HepG2 (cell line): ENCODE measurements at regions not wholly inside any gene's neighbourhood (a gene's known extent, or its start where the extent isn't known, plus 50 kb on each side); places are given as distances from the start of the nearest gene placed in this dataset.

Source experiments
- ATAC-seq: fragments of 200-7000 bp; cut with Tn5 transposase; 3 replicates; pipeline ENCODE4 v1.9.1; 2020; ENCODE audit warnings: mild to moderate bottlenecking, moderate library complexity
- BruUV-seq: library from RNA; stranded (reverse); fragments of 400-500 nt; replicated peaks from 2 replicates; lab custom pipeline; 2021; lab: Mats Ljungman, UMichigan
- CTCF ChIA-PET: fragments of 300-600 bp; formaldehyde crosslinking; extraction: SDS; loops from one replicate; lab custom pipeline; 2021; ENCODE audit warnings: low total read pairs, inconsistent platforms, low intra/inter-chr PET ratio; lab: Yijun Ruan, JAX
- POLR2A ChIA-PET: fragments of 350-600 bp; sonication (Branson Sonifier 250); formaldehyde crosslinking; loops from one replicate; lab custom pipeline; 2020; ENCODE audit warnings: antibody characterized with exemption, inconsistent platforms; lab: Yijun Ruan, JAX
- DNase-seq: peaks from one replicate; pipeline ENCODE4 v3.0.0-alpha.2; 2015; ENCODE audit warnings: low spot score
- FAIRE-seq: peaks from 3 replicates; lab custom pipeline; 2011; peaks lifted over from hg19 to GRCh38; lab: Jason Lieb, UNC
- H2AFZ ChIP-seq: one replicate; pipeline ENCODE4 v1.6.1; 2011; ENCODE audit warnings: low read length, inconsistent platforms
- H3K27ac ChIP-seq: fragments of 300-600 bp; 3 replicates; pipeline ENCODE4 v1.8.0; 2011; ENCODE audit warnings: mixed run types, mild to moderate bottlenecking, mixed read lengths, low read length, inconsistent platforms; ENCODE audit not compliant: insufficient read depth; ENCODE audit errors: extremely low read length
- H3K27me3 ChIP-seq, 2 experiments: fragments of 200-600 bp in 1 of 2; 2 replicates in 1 of 2; 3 replicates in 1 of 2; pipeline versions ENCODE4 v1.6.0 to v1.8.0; 2011; ENCODE audit warnings: low read length in 2 of 2, mild to moderate bottlenecking in 2 of 2, moderate library complexity in 2 of 2, inconsistent platforms in 1 of 2; ENCODE audit not compliant: insufficient read depth in 2 of 2, control insufficient read depth in 1 of 2
- H3K36me3 ChIP-seq, 2 experiments: fragments of 200-600 bp in 1 of 2; replicated peaks in 1 of 2; 2 replicates in 1 of 2; 3 replicates in 1 of 2; pipeline versions ENCODE4 v1.5.1 to v1.8.0; 2011; ENCODE audit warnings: low read length in 2 of 2, inconsistent platforms in 1 of 2; ENCODE audit not compliant: insufficient read depth in 2 of 2, control insufficient read depth in 1 of 2
- H3K4me1 ChIP-seq: 2 replicates; pipeline ENCODE4 v1.5.1; 2012; ENCODE audit warnings: low read length, inconsistent platforms; ENCODE audit not compliant: insufficient read depth
- H3K4me2 ChIP-seq: 2 replicates; pipeline ENCODE4 v1.6.0; 2011; ENCODE audit warnings: low read depth, low read length, inconsistent platforms
- H3K4me3 ChIP-seq, 3 experiments: fragments of 200-600 bp in 1 of 3; sonication (generic), shearing (Covaris generic) in 1 of 3; replicated peaks in 1 of 3; 2 replicates each; pipeline ENCODE4 v1.5.1; 2011 to 2016; ENCODE audit warnings: low read length in 3 of 3, inconsistent platforms in 2 of 3, low read depth in 2 of 3, mild to moderate bottlenecking in 2 of 3, control low read depth in 1 of 3, mixed read lengths in 1 of 3; ENCODE audit not compliant: insufficient read depth in 1 of 3
- H3K79me2 ChIP-seq: one replicate; pipeline ENCODE4 v1.6.1; 2011; ENCODE audit warnings: low read length, inconsistent platforms; ENCODE audit not compliant: insufficient read depth
- H3K9ac ChIP-seq: 2 replicates; pipeline ENCODE4 v1.6.0; 2011; ENCODE audit warnings: mild to moderate bottlenecking, low read depth, low read length, inconsistent platforms; ENCODE audit not compliant: insufficient read depth
- H3K9me3 ChIP-seq: 2 replicates; pipeline ENCODE4 v1.5.1; 2012; ENCODE audit warnings: mild to moderate bottlenecking, low read length
- H4K20me1 ChIP-seq: 2 replicates; pipeline ENCODE4 v1.6.0; 2011; ENCODE audit warnings: inconsistent platforms, mild to moderate bottlenecking, low read length, moderate library complexity; ENCODE audit not compliant: insufficient read depth
- EED ChIP-seq: sonication (generic); formaldehyde crosslinking; IDR thresholded peaks from 2 replicates; pipeline ENCODE4 v1.5.0; 2020; ENCODE audit warnings: mild to moderate bottlenecking, missing genetic modification reagents
- GTF3A ChIP-seq: sonication (generic); formaldehyde crosslinking; conservative IDR thresholded peaks from 2 replicates; pipeline ENCODE4 v1.4.0; 2020; ENCODE audit warnings: mild to moderate bottlenecking, missing genetic modification reagents
- GZF1 ChIP-seq: sonication (generic); formaldehyde crosslinking; IDR thresholded peaks from 2 replicates; pipeline ENCODE4 v1.5.1; 2020; ENCODE audit warnings: mild to moderate bottlenecking, missing genetic modification reagents
- JUNB ChIP-seq: sonication (generic); formaldehyde crosslinking; IDR thresholded peaks from 2 replicates; pipeline ENCODE4 v1.8.0; 2022; ENCODE audit warnings: missing genetic modification reagents, mild to moderate bottlenecking, borderline replicate concordance
- LBX2 ChIP-seq: sonication (generic); formaldehyde crosslinking; IDR thresholded peaks from 2 replicates; pipeline ENCODE4 v1.5.0; 2020; ENCODE audit warnings: missing genetic modification reagents, mild to moderate bottlenecking, borderline replicate concordance
- MAFF ChIP-seq: IDR thresholded peaks from 2 replicates; pipeline ENCODE4 v1.6.1; 2011; ENCODE audit warnings: low read depth, low read length, improper control_type of control experiment
- MAFK ChIP-seq, 2 experiments: IDR thresholded peaks in 1 of 2; conservative IDR thresholded peaks in 1 of 2; 2 replicates each; pipeline ENCODE4 v1.6.1; 2011; ENCODE audit warnings: improper control_type of control experiment in 2 of 2, low read length in 2 of 2
- SMARCE1 ChIP-seq: fragments of 450-650 bp; IDR thresholded peaks from 2 replicates; pipeline ENCODE4 v1.6.1; 2017; ENCODE audit warnings: borderline replicate concordance
- ZKSCAN1 ChIP-seq: fragments of 150-350 bp; IDR thresholded peaks from 2 replicates; pipeline ENCODE4 v1.6.1; 2014; ENCODE audit warnings: low read length
- ZNF501 ChIP-seq: sonication (generic); formaldehyde crosslinking; IDR thresholded peaks from 2 replicates; pipeline ENCODE4 v1.5.1; 2020; ENCODE audit warnings: mild to moderate bottlenecking, moderate library complexity, missing genetic modification reagents
- ZSCAN20 ChIP-seq: sonication (generic); formaldehyde crosslinking; IDR thresholded peaks from 2 replicates; pipeline ENCODE4 v1.4.0; 2020; ENCODE audit warnings: missing genetic modification reagents, mild to moderate bottlenecking, borderline replicate concordance
- WGBS: methylation state at CpG from one replicate; pipeline ENCODE4 v1.1.6; 2017; ENCODE audit warnings: low lambda C conversion rate; 5-methylcytosine and 5-hydroxymethylcytosine counted together
- in situ Hi-C: cut with HindIII; loops from 2 replicates; pipeline ENCODE4 v1.10.0; 2017; ENCODE audit warnings: low pct_unique_long_range_greater_than_20kb; ENCODE audit not compliant: extremely low pct_ligation_motif_present
- intact Hi-C: fragments of 100-400 bp; cut with micrococcal nuclease; formaldehyde crosslinking; loops from one replicate; pipeline ENCODE4 v1.10.0; 2022; ENCODE audit not compliant: unreplicated experiment
- TF ChIP-seq, protein P1 (sequence below): sonication (generic); formaldehyde crosslinking; conservative IDR thresholded peaks from 2 replicates; pipeline ENCODE4 v1.4.0; 2020; ENCODE audit warnings: missing genetic modification reagents
- TF ChIP-seq, protein P2 (sequence below): sonication (generic); formaldehyde crosslinking; IDR thresholded peaks from 2 replicates; pipeline ENCODE4 v1.4.0; 2020; ENCODE audit warnings: missing genetic modification reagents

DNA sequence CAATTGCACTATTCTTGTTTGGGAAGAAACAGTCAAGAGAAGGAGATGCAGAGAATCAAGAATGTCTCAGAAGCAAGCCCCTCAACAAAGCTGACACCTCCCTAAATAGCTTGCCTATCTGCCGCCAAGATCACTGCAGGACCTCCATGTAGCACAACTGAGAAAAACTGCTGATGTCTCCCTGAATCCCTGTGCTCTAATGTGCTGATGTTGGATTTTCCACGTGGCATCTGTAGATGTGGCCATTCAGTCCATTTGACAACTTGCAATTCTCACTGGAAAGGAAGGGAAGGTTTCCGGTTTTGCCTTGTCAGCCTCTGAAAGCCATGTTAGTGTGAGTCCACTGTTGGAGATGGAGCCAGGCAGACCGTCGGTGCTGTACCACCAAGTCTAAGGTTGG is 374.0 kb downstream of the DIRAS2 start:
- H3K27ac ChIP-seq, result no peak overlapping the region
- intact Hi-C loops (no loop called here), in situ Hi-C loops (no loop called here)
- H3K4me2 ChIP-seq, result no peak overlapping the region
- BruUV-seq, result no TSS peak
- WGBS, result 0% methylated on average over 4 of the region's 5 CpGs
- no peaks in the 10 kb centered on the region for H3K4me1 ChIP-seq
- no peak overlapping the region for H2AFZ ChIP-seq
- DNase-seq, result no peak
- H3K4me3 ChIP-seq, result no peak overlapping the region
- POLR2A ChIA-PET, result no interaction called here
- H3K36me3 ChIP-seq, result no peaks in the 10 kb centered on the region
- CTCF ChIA-PET, result no interaction called here
- ATAC-seq, result no peak
- no peak overlapping the region for H3K9ac ChIP-seq
- no peak for TF ChIP-seq LBX2 (CRISPR knock-in tag)
- TF ChIP-seq EED (CRISPR knock-in tag), result no peak
- TF ChIP-seq SMARCE1, result no peak
- no peak for TF ChIP-seq ZKSCAN1
- TF ChIP-seq MAFF, result peak; percentile 77
- no peak for TF ChIP-seq JUNB
- TF ChIP-seq MAFK (conservative IDR thresholded peaks at IDR 0.05 in 1 of 2, IDR thresholded peaks at IDR 0.05 in 1 of 2; ENCODE audit: low read length in 2 of 2), result peak; percentile 67 to 75
- FAIRE-seq, result no peak
- H3K9me3 ChIP-seq, result no peaks in the 10 kb centered on the region
- H4K20me1 ChIP-seq, result no peaks in the 10 kb centered on the region
- H3K27me3 ChIP-seq, result peaks cover 0 to 4% of the 10 kb centered on the region in 2 experiments; a peak in 1 of 5 replicates
- no peaks in the 10 kb centered on the region for H3K79me2 ChIP-seq

GRCh38 chr9:90271707-90272106 is 370.9 kb downstream of the DIRAS2 start:
- in situ Hi-C loops (no loop called here), intact Hi-C loops (no loop called here)
- WGBS, result 0% methylated on average over 5 of the region's 5 CpGs
- ATAC-seq, result no peak
- ChIA-PET POLR2A (no interaction called here), CTCF (no interaction called here)
- Histone ChIP-seq H3K9ac (no peak overlapping the region), H3K4me3 (no peak overlapping the region), H2AFZ (no peak overlapping the region), H3K36me3 (no peaks in the 10 kb centered on the region), H3K79me2 (no peaks in the 10 kb centered on the region), H3K4me2 (no peak overlapping the region), H3K27me3 (peaks cover 0 to 4% of the 10 kb centered on the region in 2 experiments; a peak in 1 of 5 replicates), H3K9me3 (no peaks in the 10 kb centered on the region), H3K27ac (no peak overlapping the region), H4K20me1 (no peaks in the 10 kb centered on the region), H3K4me1 (no peaks in the 10 kb centered on the region)
- no TSS peak for BruUV-seq
- DNase-seq, result no peak
- no peak for FAIRE-seq
- no peak for TF ChIP-seq ZNF501 (CRISPR knock-in tag)
- TF ChIP-seq, protein P1, sequence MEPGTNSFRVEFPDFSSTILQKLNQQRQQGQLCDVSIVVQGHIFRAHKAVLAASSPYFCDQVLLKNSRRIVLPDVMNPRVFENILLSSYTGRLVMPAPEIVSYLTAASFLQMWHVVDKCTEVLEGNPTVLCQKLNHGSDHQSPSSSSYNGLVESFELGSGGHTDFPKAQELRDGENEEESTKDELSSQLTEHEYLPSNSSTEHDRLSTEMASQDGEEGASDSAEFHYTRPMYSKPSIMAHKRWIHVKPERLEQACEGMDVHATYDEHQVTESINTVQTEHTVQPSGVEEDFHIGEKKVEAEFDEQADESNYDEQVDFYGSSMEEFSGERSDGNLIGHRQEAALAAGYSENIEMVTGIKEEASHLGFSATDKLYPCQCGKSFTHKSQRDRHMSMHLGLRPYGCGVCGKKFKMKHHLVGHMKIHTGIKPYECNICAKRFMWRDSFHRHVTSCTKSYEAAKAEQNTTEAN (CRISPR knock-in tag), result no peak
- no peak for TF ChIP-seq GZF1 (CRISPR knock-in tag)
- TF ChIP-seq ZSCAN20, result no peak
- TF ChIP-seq, protein P2, sequence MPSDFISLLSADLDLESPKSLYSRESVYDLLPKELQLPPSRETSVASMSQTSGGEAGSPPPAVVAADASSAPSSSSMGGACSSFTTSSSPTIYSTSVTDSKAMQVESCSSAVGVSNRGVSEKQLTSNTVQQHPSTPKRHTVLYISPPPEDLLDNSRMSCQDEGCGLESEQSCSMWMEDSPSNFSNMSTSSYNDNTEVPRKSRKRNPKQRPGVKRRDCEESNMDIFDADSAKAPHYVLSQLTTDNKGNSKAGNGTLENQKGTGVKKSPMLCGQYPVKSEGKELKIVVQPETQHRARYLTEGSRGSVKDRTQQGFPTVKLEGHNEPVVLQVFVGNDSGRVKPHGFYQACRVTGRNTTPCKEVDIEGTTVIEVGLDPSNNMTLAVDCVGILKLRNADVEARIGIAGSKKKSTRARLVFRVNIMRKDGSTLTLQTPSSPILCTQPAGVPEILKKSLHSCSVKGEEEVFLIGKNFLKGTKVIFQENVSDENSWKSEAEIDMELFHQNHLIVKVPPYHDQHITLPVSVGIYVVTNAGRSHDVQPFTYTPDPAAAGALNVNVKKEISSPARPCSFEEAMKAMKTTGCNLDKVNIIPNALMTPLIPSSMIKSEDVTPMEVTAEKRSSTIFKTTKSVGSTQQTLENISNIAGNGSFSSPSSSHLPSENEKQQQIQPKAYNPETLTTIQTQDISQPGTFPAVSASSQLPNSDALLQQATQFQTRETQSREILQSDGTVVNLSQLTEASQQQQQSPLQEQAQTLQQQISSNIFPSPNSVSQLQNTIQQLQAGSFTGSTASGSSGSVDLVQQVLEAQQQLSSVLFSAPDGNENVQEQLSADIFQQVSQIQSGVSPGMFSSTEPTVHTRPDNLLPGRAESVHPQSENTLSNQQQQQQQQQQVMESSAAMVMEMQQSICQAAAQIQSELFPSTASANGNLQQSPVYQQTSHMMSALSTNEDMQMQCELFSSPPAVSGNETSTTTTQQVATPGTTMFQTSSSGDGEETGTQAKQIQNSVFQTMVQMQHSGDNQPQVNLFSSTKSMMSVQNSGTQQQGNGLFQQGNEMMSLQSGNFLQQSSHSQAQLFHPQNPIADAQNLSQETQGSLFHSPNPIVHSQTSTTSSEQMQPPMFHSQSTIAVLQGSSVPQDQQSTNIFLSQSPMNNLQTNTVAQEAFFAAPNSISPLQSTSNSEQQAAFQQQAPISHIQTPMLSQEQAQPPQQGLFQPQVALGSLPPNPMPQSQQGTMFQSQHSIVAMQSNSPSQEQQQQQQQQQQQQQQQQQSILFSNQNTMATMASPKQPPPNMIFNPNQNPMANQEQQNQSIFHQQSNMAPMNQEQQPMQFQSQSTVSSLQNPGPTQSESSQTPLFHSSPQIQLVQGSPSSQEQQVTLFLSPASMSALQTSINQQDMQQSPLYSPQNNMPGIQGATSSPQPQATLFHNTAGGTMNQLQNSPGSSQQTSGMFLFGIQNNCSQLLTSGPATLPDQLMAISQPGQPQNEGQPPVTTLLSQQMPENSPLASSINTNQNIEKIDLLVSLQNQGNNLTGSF (CRISPR knock-in tag), result no peak
- no peak for TF ChIP-seq GTF3A (CRISPR knock-in tag)
